ENCODE measurements at regions not wholly inside any gene's neighbourhood (a gene's known extent, or its start where the extent isn't known, plus 50 kb on each side); places are given as distances from the start of the nearest gene placed in this dataset.

DNA sequence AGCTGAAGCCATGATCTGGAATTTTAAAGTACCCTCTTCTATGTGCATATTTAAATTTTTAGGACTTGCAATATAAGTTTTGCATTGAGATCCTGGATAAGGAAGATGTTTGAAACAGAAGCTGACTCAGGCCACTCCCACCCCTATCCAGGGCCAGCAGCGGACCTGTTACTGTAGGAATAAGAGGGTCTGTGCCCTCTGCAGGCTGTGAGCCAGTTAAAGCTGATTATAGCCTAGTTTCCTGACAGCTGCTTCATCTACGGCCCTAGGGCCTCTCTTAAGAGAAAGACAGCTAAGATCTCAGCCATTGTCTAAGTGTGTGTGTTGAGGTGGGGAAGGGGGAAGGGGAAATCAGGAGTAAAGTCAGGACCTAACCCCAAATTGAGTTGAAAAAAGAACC, 234.0 kb downstream of the HAUS1 start:
- H3K27ac ChIP-seq, result no peak overlapping the region
- TF ChIP-seq, protein P1, sequence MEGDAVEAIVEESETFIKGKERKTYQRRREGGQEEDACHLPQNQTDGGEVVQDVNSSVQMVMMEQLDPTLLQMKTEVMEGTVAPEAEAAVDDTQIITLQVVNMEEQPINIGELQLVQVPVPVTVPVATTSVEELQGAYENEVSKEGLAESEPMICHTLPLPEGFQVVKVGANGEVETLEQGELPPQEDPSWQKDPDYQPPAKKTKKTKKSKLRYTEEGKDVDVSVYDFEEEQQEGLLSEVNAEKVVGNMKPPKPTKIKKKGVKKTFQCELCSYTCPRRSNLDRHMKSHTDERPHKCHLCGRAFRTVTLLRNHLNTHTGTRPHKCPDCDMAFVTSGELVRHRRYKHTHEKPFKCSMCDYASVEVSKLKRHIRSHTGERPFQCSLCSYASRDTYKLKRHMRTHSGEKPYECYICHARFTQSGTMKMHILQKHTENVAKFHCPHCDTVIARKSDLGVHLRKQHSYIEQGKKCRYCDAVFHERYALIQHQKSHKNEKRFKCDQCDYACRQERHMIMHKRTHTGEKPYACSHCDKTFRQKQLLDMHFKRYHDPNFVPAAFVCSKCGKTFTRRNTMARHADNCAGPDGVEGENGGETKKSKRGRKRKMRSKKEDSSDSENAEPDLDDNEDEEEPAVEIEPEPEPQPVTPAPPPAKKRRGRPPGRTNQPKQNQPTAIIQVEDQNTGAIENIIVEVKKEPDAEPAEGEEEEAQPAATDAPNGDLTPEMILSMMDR (conservative IDR thresholded peaks at IDR 0.05), result no peak
- TF ChIP-seq ZFX (IDR thresholded peaks at IDR 0.05), result no peak

DNA sequence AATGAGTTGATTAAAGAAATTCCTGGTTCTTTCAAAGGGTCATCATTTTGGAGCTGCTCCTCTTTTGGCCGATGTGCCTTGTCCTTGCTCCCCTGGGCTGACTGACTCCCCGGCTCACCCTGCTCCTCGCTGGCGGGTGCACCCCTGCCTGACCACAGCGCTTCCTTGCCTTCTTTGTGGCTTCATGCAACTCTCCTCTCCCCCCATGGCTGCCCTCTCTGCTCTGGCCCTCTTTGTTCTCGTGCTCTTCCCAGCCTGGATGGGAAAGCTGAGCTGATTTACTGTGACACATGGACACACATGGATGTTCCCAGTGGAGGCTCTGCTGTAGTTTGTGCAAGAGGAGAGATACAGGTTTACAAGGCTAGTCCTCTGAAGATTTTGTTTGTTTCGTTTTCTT, 234.6 kb downstream of the HAUS1 start:
- TF ChIP-seq, protein P1 (conservative IDR thresholded peaks at IDR 0.05), result no peak
- TF ChIP-seq ZFX (IDR thresholded peaks at IDR 0.05), result no peak
- H3K27ac ChIP-seq, result no peak overlapping the region

DNA sequence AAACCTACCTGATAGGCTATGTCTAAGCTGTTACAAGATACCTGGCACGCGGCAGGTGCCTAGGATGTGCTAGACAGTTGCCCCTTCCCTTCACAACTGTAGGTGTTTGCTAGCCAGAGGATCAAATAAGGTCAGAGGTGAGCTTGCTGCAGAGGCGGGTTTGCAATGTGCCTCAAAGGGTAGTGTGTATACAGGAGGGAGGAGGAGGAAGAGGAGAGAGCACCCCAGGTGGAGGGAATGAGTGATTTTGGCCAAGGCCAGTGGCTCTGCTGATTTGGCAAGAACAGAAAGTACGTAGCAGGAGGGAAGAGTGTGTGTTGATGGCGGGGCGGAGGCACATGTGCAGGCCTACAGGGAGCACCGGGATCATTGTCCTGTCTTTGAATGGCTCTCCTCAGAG, 236.5 kb downstream of the HAUS1 start:
- no peak for TF ChIP-seq ZFX (IDR thresholded peaks at IDR 0.05)
- TF ChIP-seq, protein P1 (conservative IDR thresholded peaks at IDR 0.05), result no peak
- no peak overlapping the region for H3K27ac ChIP-seq

DNA sequence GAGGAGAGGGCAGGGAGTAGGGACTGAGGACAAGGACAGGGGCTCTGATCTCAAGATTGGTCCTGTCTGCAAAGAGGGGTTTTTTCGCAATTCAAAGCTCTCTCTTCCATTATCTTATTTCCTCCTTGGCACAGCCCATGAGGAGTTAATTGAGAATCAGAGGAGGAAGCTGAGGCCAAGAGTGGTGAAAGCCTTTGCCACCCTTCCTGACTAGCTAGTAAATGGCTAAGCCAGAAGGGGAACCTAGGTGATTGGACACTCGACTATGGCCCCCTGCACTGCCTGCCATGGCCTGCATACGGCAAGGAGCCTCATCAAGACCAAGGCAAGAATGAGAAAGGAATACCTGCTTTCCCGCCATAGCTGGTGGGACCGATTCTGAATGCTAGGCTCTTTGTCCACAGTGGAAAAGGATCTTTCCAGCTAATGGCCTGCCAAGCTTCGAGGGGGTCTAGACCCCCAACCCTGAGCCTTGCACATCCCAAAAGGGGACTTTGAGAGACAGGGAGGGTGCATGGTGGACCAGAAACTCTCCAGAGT, 237.9 kb downstream of the HAUS1 start:
- TF ChIP-seq ZFX (IDR thresholded peaks at IDR 0.05), result no peak
- TF ChIP-seq, protein P1 (conservative IDR thresholded peaks at IDR 0.05), result no peak
- no peak overlapping the region for H3K27ac ChIP-seq

DNA sequence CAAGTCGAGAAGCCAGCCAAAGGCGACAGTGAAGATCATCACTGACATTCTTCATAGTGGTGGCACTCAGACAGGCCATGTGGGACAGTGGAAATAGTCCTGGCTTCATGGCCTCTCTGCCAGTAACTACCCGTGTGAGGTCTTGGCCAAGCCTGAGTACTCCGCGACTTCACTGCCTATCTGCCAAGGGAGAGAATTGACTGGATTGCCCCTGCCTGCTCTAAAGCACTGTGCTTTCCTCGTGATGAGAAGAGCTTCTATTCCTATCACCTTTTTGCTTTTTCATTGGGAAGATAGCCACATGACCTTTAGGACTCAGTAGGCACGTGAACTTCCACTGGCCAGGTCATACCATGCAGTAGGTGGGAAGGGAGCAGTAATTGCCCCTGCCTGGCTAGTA, 239.3 kb downstream of the HAUS1 start:
- H3K27ac ChIP-seq, result no peak overlapping the region

DNA sequence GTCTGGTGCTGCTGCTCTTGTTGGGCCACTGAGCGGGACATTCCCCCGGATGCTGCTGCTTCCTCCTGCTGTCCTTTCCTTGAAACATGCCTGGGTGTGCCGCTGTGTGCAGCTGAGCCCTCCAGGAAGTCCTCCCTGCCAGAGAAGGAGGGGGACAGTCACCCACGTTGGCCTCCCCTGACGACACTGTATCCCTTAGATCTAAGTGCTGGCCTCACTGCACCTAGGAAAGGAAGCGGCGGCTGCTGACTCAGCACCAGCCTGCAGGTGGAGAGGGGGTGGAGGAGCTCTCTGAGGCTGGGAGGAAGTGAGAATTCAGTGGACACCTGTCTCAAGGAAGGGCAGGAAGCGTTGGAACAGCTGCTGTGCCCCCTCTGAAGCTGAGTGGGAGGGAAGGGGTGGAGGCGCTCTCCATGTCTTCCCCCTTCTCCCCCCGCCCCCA, 239.8 kb downstream of the HAUS1 start:
- TF ChIP-seq, protein P1 (conservative IDR thresholded peaks at IDR 0.05), result no peak
- no peak for TF ChIP-seq ZFX (IDR thresholded peaks at IDR 0.05)
- H3K27ac ChIP-seq, result no peak overlapping the region

More for the DNA sequence above, 239.3 kb downstream of the HAUS1 start:
- TF ChIP-seq, protein P1 (conservative IDR thresholded peaks at IDR 0.05), result no peak
- no peak for TF ChIP-seq ZFX (IDR thresholded peaks at IDR 0.05)

DNA sequence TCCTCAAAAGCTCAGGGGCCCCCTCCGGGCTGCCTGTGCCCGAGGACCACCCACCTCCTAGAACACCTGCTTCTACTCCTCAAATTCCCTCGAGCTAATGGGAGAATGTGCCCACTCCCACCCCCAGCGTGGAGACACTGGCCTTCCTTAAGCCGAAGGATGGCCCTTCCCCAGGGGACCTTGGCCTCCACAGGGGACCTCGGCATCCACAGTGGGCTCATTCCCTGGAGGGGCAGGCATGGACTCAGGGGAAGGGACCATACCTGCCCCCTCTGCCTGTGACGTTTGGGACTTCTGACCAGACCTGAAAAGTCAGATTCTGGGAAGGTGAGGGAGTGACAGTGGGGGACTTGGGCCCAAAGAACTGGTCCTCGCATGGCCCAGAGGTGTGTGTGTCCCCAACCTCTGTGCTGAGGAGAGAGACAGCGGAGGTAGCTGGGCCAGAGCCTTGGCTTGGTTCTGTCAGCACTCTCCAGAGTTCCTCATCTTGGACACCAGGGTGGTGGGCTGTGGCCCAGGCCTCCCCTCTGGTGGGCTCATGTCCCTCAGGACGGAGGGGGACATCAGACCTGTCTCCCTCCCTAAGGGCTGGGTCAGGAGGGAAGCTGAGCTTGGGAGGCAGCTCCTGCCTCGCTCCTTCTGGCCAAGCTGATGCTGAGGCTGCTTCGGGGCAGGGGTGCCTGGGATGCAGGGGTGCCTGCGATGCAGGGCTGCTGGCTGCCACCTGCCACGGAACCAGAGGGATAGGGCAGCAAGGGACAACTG, 240.4 kb downstream of the HAUS1 start:
- no peak overlapping the region for H3K27ac ChIP-seq
- TF ChIP-seq ZFX (IDR thresholded peaks at IDR 0.05), result no peak
- TF ChIP-seq, protein P1 (conservative IDR thresholded peaks at IDR 0.05), result no peak

Measured in C4-2B (cell line).